HUES64 (cell line): ENCODE measurements at regions not wholly inside any gene's neighbourhood (a gene's known extent, or its start where the extent isn't known, plus 50 kb on each side); places are given as distances from the start of the nearest gene placed in this dataset.

Source experiments
- H3K27ac ChIP-seq: 2 replicates; pipeline ENCODE4 v1.7.0; 2013; ENCODE audit warnings: low read depth, low read length, inconsistent platforms
- H3K27me3 ChIP-seq: 2 replicates; pipeline ENCODE4 v1.6.1; 2013; ENCODE audit warnings: mild to moderate bottlenecking, low read length; ENCODE audit not compliant: insufficient read depth
- H3K36me3 ChIP-seq: 2 replicates; pipeline ENCODE4 v1.6.1; 2013; ENCODE audit warnings: mild to moderate bottlenecking, low read length; ENCODE audit not compliant: insufficient read depth
- H3K4me1 ChIP-seq: 2 replicates; pipeline ENCODE4 v1.6.1; 2013; ENCODE audit warnings: mild to moderate bottlenecking, low read length, moderate library complexity; ENCODE audit not compliant: insufficient read depth
- H3K4me3 ChIP-seq: 2 replicates; pipeline ENCODE4 v1.5.1; 2013; ENCODE audit warnings: mild to moderate bottlenecking, low read length, moderate library complexity
- H3K9ac ChIP-seq: 2 replicates; pipeline ENCODE4 v1.6.1; 2013; ENCODE audit warnings: mild to moderate bottlenecking, low read depth, low read length
- H3K9me3 ChIP-seq: 2 replicates; pipeline ENCODE4 v1.6.1; 2013; ENCODE audit warnings: low read depth, low read length; ENCODE audit not compliant: insufficient read depth
- WGBS: fragments of 150-250, 120-280 bp; methylation state at CpG from one replicate; pipeline ENCODE4 v1.1.7; 2013; ENCODE audit warnings: missing lambda C conversion rate; 5-methylcytosine and 5-hydroxymethylcytosine counted together

GRCh38 chr16:87012954-87013938, 303.9 kb downstream of the C16orf95 start:
- Histone ChIP-seq H3K9me3 (no peaks in the 10 kb centered on the region), H3K27ac (no peak overlapping the region), H3K4me3 (no peak overlapping the region), H3K4me1 (no peaks in the 10 kb centered on the region), H3K27me3 (no peaks in the 10 kb centered on the region), H3K36me3 (no peaks in the 10 kb centered on the region), H3K9ac (no peak overlapping the region)
- 88% methylated on average over 37 of the region's 37 CpGs for WGBS

GRCh38 chr16:87014112-87014511, 303.1 kb downstream of the C16orf95 start:
- WGBS = 89% methylated on average over 1 of the region's 1 CpG
- Histone ChIP-seq H3K4me3 (no peak overlapping the region), H3K27ac (no peak overlapping the region), H3K27me3 (no peaks in the 10 kb centered on the region), H3K36me3 (no peaks in the 10 kb centered on the region), H3K9ac (no peak overlapping the region), H3K9me3 (no peaks in the 10 kb centered on the region), H3K4me1 (no peaks in the 10 kb centered on the region)

- H3K36me3 ChIP-seq = no peaks in the 10 kb centered on the region
- no peak overlapping the region for H3K27ac ChIP-seq
- no peak overlapping the region for H3K4me3 ChIP-seq
- no peak overlapping the region for H3K9ac ChIP-seq
- H3K4me1 ChIP-seq = no peaks in the 10 kb centered on the region
- H3K9me3 ChIP-seq = no peaks in the 10 kb centered on the region
- WGBS = 94% methylated on average over 5 of the region's 5 CpGs
- H3K27me3 ChIP-seq = no peaks in the 10 kb centered on the region
Measured at GRCh38 chr16:87015021-87015420, 302.2 kb downstream of the C16orf95 start.

- no peaks in the 10 kb centered on the region for H3K9me3 ChIP-seq
- H3K27ac ChIP-seq = no peak overlapping the region
- no peaks in the 10 kb centered on the region for H3K36me3 ChIP-seq
- no peaks in the 10 kb centered on the region for H3K4me1 ChIP-seq
- no peak overlapping the region for H3K9ac ChIP-seq
- 93% methylated on average over 15 of the region's 15 CpGs for WGBS
- no peak overlapping the region for H3K4me3 ChIP-seq
- no peaks in the 10 kb centered on the region for H3K27me3 ChIP-seq
Measured at GRCh38 chr16:87016046-87017035, 300.9 kb downstream of the C16orf95 start.

GRCh38 chr16:87017371-87018012, 299.7 kb downstream of the C16orf95 start:
- Histone ChIP-seq H3K27ac (no peak overlapping the region), H3K9me3 (no peaks in the 10 kb centered on the region), H3K9ac (no peak overlapping the region), H3K4me1 (no peaks in the 10 kb centered on the region), H3K4me3 (no peak overlapping the region), H3K27me3 (no peaks in the 10 kb centered on the region), H3K36me3 (no peaks in the 10 kb centered on the region)
- WGBS = 71% methylated on average over 9 of the region's 9 CpGs

GRCh38 chr16:87025676-87026075, 291.5 kb downstream of the C16orf95 start:
- Histone ChIP-seq H3K4me1 (no peaks in the 10 kb centered on the region), H3K27ac (no peak overlapping the region), H3K4me3 (no peak overlapping the region), H3K9me3 (no peaks in the 10 kb centered on the region), H3K36me3 (no peaks in the 10 kb centered on the region), H3K27me3 (no peaks in the 10 kb centered on the region), H3K9ac (no peak overlapping the region)
- WGBS = no CpG with 5 or more reads among the region's 1 CpG

GRCh38 chr16:87027056-87027616, 290.1 kb downstream of the C16orf95 start:
- no peaks in the 10 kb centered on the region for H3K36me3 ChIP-seq
- WGBS = 87% methylated on average over 16 of the region's 16 CpGs
- no peak overlapping the region for H3K9ac ChIP-seq
- no peaks in the 10 kb centered on the region for H3K27me3 ChIP-seq
- no peak overlapping the region for H3K27ac ChIP-seq
- H3K4me1 ChIP-seq = no peaks in the 10 kb centered on the region
- no peak overlapping the region for H3K4me3 ChIP-seq
- no peaks in the 10 kb centered on the region for H3K9me3 ChIP-seq

- no peak overlapping the region for H3K4me3 ChIP-seq
- no peaks in the 10 kb centered on the region for H3K36me3 ChIP-seq
- no peaks in the 10 kb centered on the region for H3K9me3 ChIP-seq
- H3K9ac ChIP-seq = no peak overlapping the region
- WGBS = 92% methylated on average over 14 of the region's 14 CpGs
- H3K4me1 ChIP-seq = peaks cover 6% of the 10 kb centered on the region; the same call in 1 of the 2 replicates
- H3K27me3 ChIP-seq = no peaks in the 10 kb centered on the region
- no peak overlapping the region for H3K27ac ChIP-seq
Measured at GRCh38 chr16:87028481-87029320, 288.5 kb downstream of the C16orf95 start.

GRCh38 chr16:87032554-87032953, 284.6 kb downstream of the C16orf95 start:
- Histone ChIP-seq H3K4me3 (no peak overlapping the region), H3K27ac (no peak overlapping the region), H3K36me3 (no peaks in the 10 kb centered on the region), H3K27me3 (no peaks in the 10 kb centered on the region), H3K9me3 (no peaks in the 10 kb centered on the region), H3K9ac (no peak overlapping the region), H3K4me1 (peaks cover 13% of the 10 kb centered on the region; the same call in 1 of the 2 replicates)
- whole genome bisulfite sequencing = 93% methylated on average over 8 of the region's 8 CpGs

- no peak overlapping the region for H3K9ac ChIP-seq
Measured at GRCh38 chr16:87033021-87033471, 284.1 kb downstream of the C16orf95 start.

More at GRCh38 chr16:87033021-87033471, 284.1 kb downstream of the C16orf95 start:
- Histone ChIP-seq H3K4me1 (peaks cover 13% of the 10 kb centered on the region; the same call in 1 of the 2 replicates), H3K27ac (no peak overlapping the region), H3K4me3 (no peak overlapping the region), H3K36me3 (no peaks in the 10 kb centered on the region), H3K9me3 (no peaks in the 10 kb centered on the region), H3K27me3 (no peaks in the 10 kb centered on the region)
- WGBS = 83% methylated on average over 15 of the region's 15 CpGs
